ENCODE measurements at regions not wholly inside any gene's neighbourhood (a gene's known extent, or its start where the extent isn't known, plus 50 kb on each side); places are given as distances from the start of the nearest gene placed in this dataset.

DNA sequence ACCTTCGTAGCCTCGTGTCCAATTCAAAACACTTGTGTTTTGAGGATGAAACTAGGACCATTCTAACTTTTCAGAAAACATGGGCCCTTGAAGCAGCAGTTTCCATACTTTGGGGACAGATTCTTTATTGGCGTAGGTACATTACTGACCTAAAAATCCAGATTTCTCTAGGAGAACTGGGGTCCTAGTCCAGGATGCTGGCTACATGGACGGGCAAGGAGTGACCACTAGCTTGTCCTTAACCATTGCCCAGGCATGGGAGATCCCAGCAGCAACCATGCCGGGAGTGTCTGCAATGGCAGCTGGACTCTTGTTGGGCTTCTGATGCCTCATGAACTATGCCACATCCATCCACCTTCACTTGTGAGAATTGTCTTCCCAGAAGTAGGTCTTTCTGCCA, 62.2 kb upstream of the WDR1 start:
- ATAC-seq: no peak
- no peaks in the 10 kb centered on the region for H3K36me3 Mint-ChIP-seq (ENCODE audit: insufficient read depth)
- no peaks in the 10 kb centered on the region for H3K27me3 Mint-ChIP-seq (ENCODE audit: low read depth)
- DNase-seq: no peak
- H3K9me3 Mint-ChIP-seq: no peaks in the 10 kb centered on the region
- H3K4me3 Mint-ChIP-seq: no peak overlapping the region
- H3K4me1 Mint-ChIP-seq (ENCODE audit: low read depth): peaks cover 24% of the 10 kb centered on the region

DNA sequence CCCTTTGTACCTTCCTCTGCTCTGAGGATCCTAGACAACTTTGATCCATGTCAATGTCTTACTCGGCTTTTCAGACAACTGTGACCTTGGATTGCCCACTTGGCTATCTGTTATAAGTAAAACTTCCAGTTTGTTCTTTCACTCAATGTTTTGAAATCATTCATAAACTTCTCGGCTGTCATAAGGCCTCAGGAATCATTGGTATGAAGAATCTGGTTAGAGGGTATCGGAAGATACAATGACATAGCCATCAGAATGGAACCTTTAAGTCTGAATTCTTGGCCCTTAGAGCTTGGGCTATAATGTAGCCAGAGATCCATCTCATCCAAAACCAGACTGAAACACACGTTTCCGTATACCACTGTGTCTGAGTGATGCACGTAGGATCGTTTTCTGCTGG, 59.0 kb upstream of the WDR1 start:
- ATAC-seq: no peak
- H3K4me3 Mint-ChIP-seq: no peak overlapping the region

DNA sequence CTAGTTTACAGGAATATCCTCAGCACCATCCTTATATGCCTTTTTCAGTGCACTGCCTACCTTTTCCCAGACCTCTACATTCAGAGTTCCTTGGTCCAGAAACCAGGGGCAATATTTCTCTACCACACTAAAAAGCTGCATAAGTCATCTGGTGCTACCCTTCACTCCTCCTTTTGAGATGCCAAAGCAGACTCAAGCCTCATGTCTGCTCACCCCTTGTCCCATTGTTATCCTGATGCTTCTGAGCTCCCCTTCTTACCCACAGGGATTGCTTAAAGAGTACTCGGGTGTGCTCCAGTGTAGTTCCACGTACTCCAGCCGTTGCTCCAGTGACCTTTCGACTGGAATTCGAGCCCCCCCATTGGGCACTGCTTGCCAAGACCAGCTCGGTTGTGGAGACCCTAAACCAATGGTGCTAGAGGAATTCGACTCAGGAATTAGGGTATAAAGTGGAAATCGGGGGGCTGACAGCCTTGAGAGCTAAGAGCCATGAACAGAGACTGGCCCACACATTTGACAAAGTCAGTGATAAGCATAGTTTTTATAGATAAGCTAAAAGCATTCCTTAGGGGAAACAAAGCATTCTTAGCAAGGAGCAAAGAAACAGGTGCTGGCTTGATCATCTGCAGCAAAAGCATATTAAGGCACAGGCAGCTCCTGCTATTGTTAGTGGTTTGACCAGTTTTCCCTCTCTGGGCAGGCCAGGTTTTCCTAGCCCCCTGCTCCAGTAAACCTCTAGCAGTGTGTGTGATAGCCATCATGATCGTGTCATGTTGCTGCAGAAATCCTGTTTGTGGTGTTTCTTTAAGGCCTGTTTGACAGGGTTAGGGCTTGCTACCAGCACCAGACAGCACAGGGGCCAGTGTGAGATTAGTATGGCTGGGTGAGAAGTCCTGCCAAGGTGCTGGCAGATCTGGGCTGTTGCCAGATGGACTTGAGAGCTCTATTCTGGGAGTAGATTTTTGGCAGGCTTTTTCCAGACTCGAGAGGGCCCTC, 57.5 kb upstream of the WDR1 start:
- no peak overlapping the region for H3K4me3 Mint-ChIP-seq
- H3K4me1 Mint-ChIP-seq (ENCODE audit: low read depth): no peaks in the 10 kb centered on the region
- peaks cover 5% of the 10 kb centered on the region for H3K27me3 Mint-ChIP-seq (ENCODE audit: low read depth)
- no peaks in the 10 kb centered on the region for H3K36me3 Mint-ChIP-seq (ENCODE audit: insufficient read depth)
- no peaks in the 10 kb centered on the region for H3K9me3 Mint-ChIP-seq
- ATAC-seq: no peak
- DNase-seq: no peak

More for the DNA sequence above, 59.0 kb upstream of the WDR1 start:
- Mint-ChIP-seq H3K36me3 (ENCODE audit: insufficient read depth) (no peaks in the 10 kb centered on the region), H3K27me3 (ENCODE audit: low read depth) (peaks cover 5% of the 10 kb centered on the region), H3K4me1 (ENCODE audit: low read depth) (peaks cover 2% of the 10 kb centered on the region), H3K9me3 (no peaks in the 10 kb centered on the region)
- no peak for DNase-seq

DNA sequence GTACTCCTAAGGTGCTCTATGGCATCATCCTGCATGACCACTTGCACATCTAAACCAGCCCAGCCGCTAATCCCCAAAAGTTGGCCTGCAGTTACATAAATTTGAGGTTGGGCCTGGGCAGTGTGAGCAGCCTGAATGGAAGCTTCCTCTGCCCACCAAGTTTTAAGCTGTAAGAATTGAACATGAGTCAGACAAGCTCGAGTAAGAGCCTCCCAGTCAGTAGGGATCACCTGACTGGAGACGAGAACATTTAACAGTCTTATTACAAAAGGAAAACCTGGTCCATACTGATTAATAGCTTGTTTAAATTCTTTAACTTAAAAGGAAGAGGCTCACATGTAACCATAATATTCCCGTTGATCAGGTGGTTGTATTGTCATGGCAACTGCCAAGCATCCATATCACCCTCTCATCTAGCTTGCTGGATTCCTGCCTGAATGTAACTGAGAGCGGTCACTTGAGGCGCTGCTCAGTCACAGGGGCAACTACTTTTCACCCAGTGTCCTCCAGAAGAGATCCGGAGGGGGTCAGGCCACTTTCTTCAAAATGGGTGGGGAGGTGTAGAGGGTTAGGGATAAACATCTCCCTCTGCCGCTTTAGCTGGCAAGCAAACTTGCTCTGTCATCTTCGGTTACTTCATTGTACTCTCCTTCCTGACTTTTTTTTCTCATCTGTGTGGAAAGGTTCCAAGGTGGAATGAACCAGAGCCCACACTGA, 56.6 kb upstream of the WDR1 start:
- Mint-ChIP-seq H3K36me3 (ENCODE audit: insufficient read depth) (no peaks in the 10 kb centered on the region), H3K9me3 (no peaks in the 10 kb centered on the region), H3K27me3 (ENCODE audit: low read depth) (peaks cover 5% of the 10 kb centered on the region), H3K4me1 (ENCODE audit: low read depth) (no peaks in the 10 kb centered on the region), H3K4me3 (no peak overlapping the region)
- no peak for ATAC-seq
- DNase-seq: no peak

DNA sequence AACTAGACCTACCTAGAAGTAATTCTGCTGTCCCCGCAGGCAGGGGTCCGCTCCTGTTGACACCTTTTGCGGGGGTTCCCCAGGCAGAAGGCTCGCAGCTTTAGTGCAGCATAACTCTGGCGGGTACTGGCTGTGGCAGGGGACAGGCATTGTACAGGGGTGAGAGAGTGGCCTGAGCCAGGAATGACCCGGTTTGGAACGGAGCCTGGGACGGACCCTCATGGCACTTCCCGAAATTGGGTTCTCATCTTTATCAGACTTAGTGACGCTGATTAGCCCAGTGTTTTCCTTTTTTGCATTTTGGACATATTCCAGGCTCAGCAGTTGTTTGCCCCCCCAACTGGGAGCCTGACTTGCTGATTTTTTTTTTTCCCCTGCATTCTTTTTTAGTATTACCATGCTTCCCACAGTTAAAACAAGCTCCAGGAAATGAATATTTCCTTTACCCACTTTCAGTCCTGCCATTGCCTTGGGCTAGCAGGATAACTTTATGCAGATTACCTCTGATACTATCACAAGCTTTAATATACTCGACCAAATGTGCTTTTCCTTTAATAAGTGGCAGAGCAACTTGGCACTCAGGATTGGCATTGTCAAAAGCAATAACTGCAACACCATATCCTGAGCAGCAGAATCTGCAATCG, 55.8 kb upstream of the WDR1 start:
- DNase-seq (no peak), ATAC-seq (no peak)
- H3K36me3 Mint-ChIP-seq (ENCODE audit: insufficient read depth): no peaks in the 10 kb centered on the region
- no peaks in the 10 kb centered on the region for H3K4me1 Mint-ChIP-seq (ENCODE audit: low read depth)
- no peaks in the 10 kb centered on the region for H3K9me3 Mint-ChIP-seq
- no peak overlapping the region for H3K4me3 Mint-ChIP-seq
- peaks cover 5% of the 10 kb centered on the region for H3K27me3 Mint-ChIP-seq (ENCODE audit: low read depth)

DNA sequence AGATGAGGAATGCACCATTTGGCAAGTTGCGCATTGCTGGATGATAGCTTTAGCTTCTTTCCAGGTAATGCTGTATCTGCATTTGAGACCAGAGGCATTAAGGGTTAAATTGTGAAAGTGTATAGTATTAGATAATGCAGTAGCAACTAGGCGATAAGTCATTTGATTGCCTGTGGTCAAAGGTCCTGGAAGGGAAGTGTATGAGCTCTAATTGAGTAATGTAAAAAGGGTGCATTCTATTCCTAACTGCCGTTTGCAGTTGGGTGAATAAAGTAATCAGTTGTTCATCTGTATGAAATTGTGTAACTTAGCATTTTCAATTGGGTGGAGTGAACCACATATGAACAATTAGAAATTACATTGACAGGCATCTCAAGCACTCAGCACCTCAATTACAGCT, 54.5 kb upstream of the WDR1 start:
- no peak for ATAC-seq
- Mint-ChIP-seq H3K36me3 (ENCODE audit: insufficient read depth) (no peaks in the 10 kb centered on the region), H3K27me3 (ENCODE audit: low read depth) (peaks cover 5% of the 10 kb centered on the region), H3K9me3 (no peaks in the 10 kb centered on the region), H3K4me3 (no peak overlapping the region), H3K4me1 (ENCODE audit: low read depth) (no peaks in the 10 kb centered on the region)
- no peak for DNase-seq

DNA sequence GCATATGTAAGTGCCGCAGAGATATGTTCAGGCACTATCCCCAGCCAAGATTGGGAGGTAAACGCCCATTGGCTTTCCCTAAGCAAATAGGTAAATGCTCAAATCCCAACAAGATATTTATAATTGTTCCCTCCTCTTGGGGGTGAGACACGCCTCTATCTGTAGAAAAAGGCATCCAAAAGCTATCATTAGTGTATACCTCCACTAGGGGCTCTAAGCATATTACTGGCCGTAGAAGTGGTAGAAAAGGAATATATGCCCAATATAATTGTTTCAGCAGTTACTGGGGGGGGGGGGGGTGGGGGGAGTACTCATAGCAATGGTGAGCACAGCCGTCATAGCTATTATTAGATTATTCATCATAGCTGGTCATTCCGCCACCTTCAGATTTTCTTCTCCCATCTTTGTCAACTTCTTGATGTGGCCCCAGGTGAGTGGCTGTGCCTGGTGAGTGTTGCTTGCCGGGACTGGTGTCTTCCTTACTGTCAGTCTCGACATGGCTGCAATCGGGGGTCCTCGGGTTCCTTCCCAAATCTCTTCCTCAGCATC, 53.3 kb upstream of the WDR1 start:
- H3K9me3 Mint-ChIP-seq: no peaks in the 10 kb centered on the region
- no peak overlapping the region for H3K4me3 Mint-ChIP-seq

DNA sequence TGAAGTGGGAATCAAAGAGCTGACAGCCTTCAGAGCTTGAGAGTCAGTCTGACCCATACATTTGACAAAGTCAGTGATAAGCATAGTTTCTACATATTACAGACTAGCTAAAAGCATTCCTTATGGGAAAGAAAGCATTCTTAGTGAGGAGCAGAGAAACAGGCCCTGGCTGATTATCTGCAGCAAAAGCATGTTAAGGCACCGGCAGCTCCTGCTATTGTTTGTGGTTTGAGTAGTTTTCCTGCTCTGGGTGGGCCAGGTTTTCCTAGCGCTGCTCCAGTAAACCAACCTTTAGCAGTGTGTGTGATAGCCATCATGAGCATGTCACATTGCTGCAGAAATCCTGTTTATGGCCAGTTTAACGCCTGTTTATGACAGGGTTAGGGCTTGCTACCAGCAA, 51.6 kb upstream of the WDR1 start:
- no peaks in the 10 kb centered on the region for H3K9me3 Mint-ChIP-seq
- no peak for DNase-seq
- no peak overlapping the region for H3K4me3 Mint-ChIP-seq
- ATAC-seq: no peak
- H3K4me1 Mint-ChIP-seq (ENCODE audit: low read depth): no peaks in the 10 kb centered on the region
- peaks cover 5% of the 10 kb centered on the region for H3K27me3 Mint-ChIP-seq (ENCODE audit: low read depth)
- no peaks in the 10 kb centered on the region for H3K36me3 Mint-ChIP-seq (ENCODE audit: insufficient read depth)

More for the DNA sequence above, 53.3 kb upstream of the WDR1 start:
- Mint-ChIP-seq H3K27me3 (ENCODE audit: low read depth) (peaks cover 5% of the 10 kb centered on the region), H3K4me1 (ENCODE audit: low read depth) (no peaks in the 10 kb centered on the region), H3K36me3 (ENCODE audit: insufficient read depth) (no peaks in the 10 kb centered on the region)
- no peak for DNase-seq
- ATAC-seq: no peak

DNA sequence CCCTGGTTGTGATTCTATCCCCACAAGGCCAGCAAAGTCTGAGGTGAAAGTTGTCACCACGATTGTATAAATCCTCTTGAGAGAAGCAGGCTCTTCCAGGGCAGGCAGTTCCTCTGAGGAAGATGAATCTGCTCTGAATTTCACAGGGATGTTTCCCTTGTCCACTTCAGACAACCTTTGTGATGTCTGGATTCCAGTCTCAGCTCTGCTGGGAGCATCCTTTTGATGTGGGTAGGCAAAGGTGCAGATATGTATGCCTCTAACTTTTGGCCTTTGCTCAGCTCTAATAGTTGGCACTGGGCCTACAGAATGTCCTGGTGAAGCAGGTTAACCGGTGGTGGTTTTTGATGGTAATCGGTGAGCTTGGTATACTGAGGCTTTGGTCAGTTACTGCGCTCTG, 50.6 kb upstream of the WDR1 start:
- no peaks in the 10 kb centered on the region for H3K9me3 Mint-ChIP-seq

More for the DNA sequence above, 50.6 kb upstream of the WDR1 start:
- ATAC-seq (no peak), DNase-seq (no peak)
- H3K4me3 Mint-ChIP-seq: no peak overlapping the region
- H3K36me3 Mint-ChIP-seq (ENCODE audit: insufficient read depth): no peaks in the 10 kb centered on the region
- peaks cover 6% of the 10 kb centered on the region for H3K4me1 Mint-ChIP-seq (ENCODE audit: low read depth)
- peaks cover 2% of the 10 kb centered on the region for H3K27me3 Mint-ChIP-seq (ENCODE audit: low read depth)

Measured in activated T-cell treated with anti-CD3 and anti-CD28 coated beads, Interleukin-2, amount 50 U/mL, for 4 hours (primary cell).